NCI-H510A (cell line): ENCODE measurements at regions not wholly inside any gene's neighbourhood (a gene's known extent, or its start where the extent isn't known, plus 50 kb on each side); places are given as distances from the start of the nearest gene placed in this dataset.

ENCODE experiments used
- DNase-seq: peaks from one replicate; lab custom pipeline; 2025; lab: John Stamatoyannopoulos, UW

GRCh38 chr11:37072538-37073055 lies 474.6 kb upstream of the RAG2 start:
- DNase-seq = no peak

- DNase-seq = no peak
Observed at GRCh38 chr11:37050311-37050710, 452.3 kb upstream of the RAG2 start.

- DNase-seq = no peak
Observed at GRCh38 chr11:37040921-37041320, 442.9 kb upstream of the RAG2 start.

- no peak for DNase-seq
Observed at GRCh38 chr11:37038911-37039310, 440.9 kb upstream of the RAG2 start.

GRCh38 chr11:37026741-37027140 lies 428.7 kb upstream of the RAG2 start:
- DNase-seq = no peak

GRCh38 chr11:37026326-37026725 lies 428.3 kb upstream of the RAG2 start:
- DNase-seq = no peak

- no peak for DNase-seq
Observed at GRCh38 chr11:37006563-37006962, 408.5 kb upstream of the RAG2 start.

GRCh38 chr11:37002831-37003230 lies 404.8 kb upstream of the RAG2 start:
- DNase-seq = no peak

GRCh38 chr11:36997656-36998055 lies 399.6 kb upstream of the RAG2 start:
- no peak for DNase-seq

- no peak for DNase-seq
Observed at GRCh38 chr11:36996795-36997194, 398.8 kb upstream of the RAG2 start.

- DNase-seq = no peak
Observed at GRCh38 chr11:36994208-36994607, 396.2 kb upstream of the RAG2 start.

- DNase-seq = no peak
Observed at GRCh38 chr11:36988556-36988955, 390.5 kb upstream of the RAG2 start.

- DNase-seq = no peak
Observed at GRCh38 chr11:36985562-36985961, 387.5 kb upstream of the RAG2 start.

- DNase-seq = no peak
Observed at GRCh38 chr11:36976741-36977140, 378.7 kb upstream of the RAG2 start.

- no peak for DNase-seq
Observed at GRCh38 chr11:36974771-36975170, 376.7 kb upstream of the RAG2 start.

- no peak for DNase-seq
Observed at GRCh38 chr11:36953976-36954375, 355.9 kb upstream of the RAG2 start.

- DNase-seq = no peak
Observed at GRCh38 chr11:36948460-36949127, 350.6 kb upstream of the RAG2 start.

GRCh38 chr11:36945384-36945783 lies 347.3 kb upstream of the RAG2 start:
- no peak for DNase-seq

- no peak for DNase-seq
Observed at GRCh38 chr11:36933481-36933880, 335.4 kb upstream of the RAG2 start.

- no peak for DNase-seq
Observed at GRCh38 chr11:36931139-36931538, 333.1 kb upstream of the RAG2 start.

- no peak for DNase-seq
Observed at GRCh38 chr11:36930256-36930655, 332.2 kb upstream of the RAG2 start.

- DNase-seq = no peak
Observed at GRCh38 chr11:36929401-36929800, 331.4 kb upstream of the RAG2 start.

- no peak for DNase-seq
Observed at GRCh38 chr11:36928621-36929020, 330.6 kb upstream of the RAG2 start.

- no peak for DNase-seq
Observed at GRCh38 chr11:36899800-36900199, 301.8 kb upstream of the RAG2 start.
